Neural cell (in vitro differentiated cells): ENCODE measurements at regions not wholly inside any gene's neighbourhood (a gene's known extent, or its start where the extent isn't known, plus 50 kb on each side); places are given as distances from the start of the nearest gene placed in this dataset.
A peak's percentile ranks its signal among the peaks of the same experiment; 100 is the strongest.

ENCODE experiments used
- H2AFZ ChIP-seq: fragments of 200-600, 300-800 bp; sonication (generic), shearing (Covaris generic); 2 replicates; pipeline ENCODE4 v1.6.0; 2014; ENCODE audit warnings: low read depth, mild to moderate bottlenecking, antibody characterized with exemption, low read length, moderate library complexity
- H3F3A ChIP-seq: fragments of 200-600 bp; shearing (Covaris generic); 2 replicates; pipeline ENCODE4 v1.6.1; 2016; ENCODE audit warnings: mild to moderate bottlenecking, moderate library complexity, mixed read lengths, antibody characterized with exemption, low read length; ENCODE audit not compliant: insufficient read depth, poor library complexity, severe bottlenecking
- H3K27ac ChIP-seq: fragments of 200-600, 300-800 bp; sonication (generic), shearing (Covaris generic); 2 replicates; pipeline ENCODE4 v1.5.1; 2014; ENCODE audit warnings: mild to moderate bottlenecking, low read length, moderate library complexity
- H3K27me3 ChIP-seq: fragments of 300-800, 200-600 bp; sonication (generic), shearing (Covaris generic); 2 replicates; pipeline ENCODE4 v1.6.0; 2014; ENCODE audit warnings: mild to moderate bottlenecking, low read depth, low read length, moderate library complexity; ENCODE audit not compliant: insufficient read depth
- H3K36me3 ChIP-seq: fragments of 300-800, 200-600 bp; sonication (generic), shearing (Covaris generic); 2 replicates; pipeline ENCODE4 v1.5.1; 2014; ENCODE audit warnings: mild to moderate bottlenecking, antibody characterized with exemption, low read length, moderate library complexity; ENCODE audit not compliant: insufficient read depth
- H3K4me2 ChIP-seq: fragments of 300-800, 200-600 bp; sonication (generic), shearing (Covaris generic); 2 replicates; pipeline ENCODE4 v1.6.0; 2014; ENCODE audit warnings: mild to moderate bottlenecking, low read length
- H3K4me3 ChIP-seq: fragments of 300-800, 200-600 bp; sonication (generic), shearing (Covaris generic); 2 replicates; pipeline ENCODE4 v1.5.1; 2014; ENCODE audit warnings: mild to moderate bottlenecking, low read length, moderate library complexity
- H3K79me2 ChIP-seq: fragments of 200-600 bp; shearing (Covaris generic); replicated peaks from 2 replicates; pipeline ENCODE4 v1.6.0; 2014; ENCODE audit warnings: mild to moderate bottlenecking, low read length, moderate library complexity; ENCODE audit not compliant: insufficient read depth
- H3K9ac ChIP-seq: fragments of 300-800, 200-600 bp; sonication (generic), shearing (Covaris generic); 2 replicates; pipeline ENCODE4 v1.6.1; 2016; ENCODE audit warnings: mild to moderate bottlenecking, low read length, mixed read lengths
- H3K9me2 ChIP-seq: fragments of 200-600 bp; shearing (Covaris generic); 2 replicates; pipeline ENCODE4 v1.6.1; 2016; ENCODE audit warnings: mild to moderate bottlenecking, low read length, mixed read lengths; ENCODE audit not compliant: insufficient read depth
- H3K9me3 ChIP-seq: fragments of 200-600, 300-800 bp; sonication (generic), shearing (Covaris generic); 2 replicates; pipeline ENCODE4 v1.6.1; 2016; ENCODE audit warnings: mild to moderate bottlenecking, mixed run types, low read length, moderate library complexity, mixed read lengths
- H4K20me1 ChIP-seq: fragments of 200-600 bp; shearing (Covaris generic); 2 replicates; pipeline ENCODE4 v1.6.1; 2016; ENCODE audit warnings: mild to moderate bottlenecking, mixed run types; ENCODE audit not compliant: insufficient read depth
- CTCF ChIP-seq: fragments of 450-650 bp; IDR thresholded peaks from 2 replicates; pipeline ENCODE4 v1.5.1; 2014; ENCODE audit warnings: antibody characterized with exemption, mild to moderate bottlenecking, moderate library complexity; ENCODE audit not compliant: poor library complexity, severe bottlenecking
- EP300 ChIP-seq: fragments of 450-650 bp; conservative IDR thresholded peaks from 2 replicates; pipeline ENCODE4 v1.6.1; 2014; ENCODE audit warnings: antibody characterized with exemption, mild to moderate bottlenecking, moderate library complexity; ENCODE audit not compliant: poor library complexity, severe bottlenecking
- EZH2 ChIP-seq: fragments of 200-600, 300-800 bp; shearing (Covaris generic), sonication (generic); IDR thresholded peaks from 2 replicates; pipeline ENCODE4 v1.6.1; 2014; ENCODE audit warnings: antibody characterized with exemption, low read length, borderline replicate concordance, mild to moderate bottlenecking; ENCODE audit not compliant: insufficient read depth, poor library complexity, severe bottlenecking
- MXI1 ChIP-seq: fragments of 450-650 bp; conservative IDR thresholded peaks from 2 replicates; pipeline ENCODE4 v1.6.1; 2014; ENCODE audit warnings: antibody characterized with exemption, mild to moderate bottlenecking; ENCODE audit not compliant: poor library complexity, severe bottlenecking
- POLR2AphosphoS5 ChIP-seq: IDR thresholded peaks from 2 replicates; pipeline ENCODE4 v1.6.1; 2012
- RAD21 ChIP-seq: fragments of 450-650 bp; conservative IDR thresholded peaks from 2 replicates; pipeline ENCODE4 v1.6.1; 2014; ENCODE audit warnings: antibody characterized with exemption, mild to moderate bottlenecking, moderate library complexity
- REST ChIP-seq: IDR thresholded peaks from 2 replicates; pipeline ENCODE4 v1.6.1; 2012; ENCODE audit warnings: borderline replicate concordance
- SMC3 ChIP-seq: fragments of 450-650 bp; conservative IDR thresholded peaks from 2 replicates; pipeline ENCODE4 v1.6.1; 2014; ENCODE audit warnings: antibody characterized with exemption, mild to moderate bottlenecking, moderate library complexity; ENCODE audit not compliant: poor library complexity
- TAF1 ChIP-seq: IDR thresholded peaks from 2 replicates; pipeline ENCODE4 v1.6.1; 2012; ENCODE audit warnings: low read depth

GRCh38 chr10:28988980-28989379 is 299.9 kb upstream of the LYZL1 start:
- TF ChIP-seq RAD21 (no peak), TAF1 (no peak), REST (no peak), EZH2 (no peak), EP300 (no peak), CTCF (no peak), SMC3 (no peak), MXI1 (no peak), POLR2AphosphoS5 (no peak)
- H2AFZ ChIP-seq, result no peak overlapping the region
- H3K36me3 ChIP-seq, result no peaks in the 10 kb centered on the region
- H3K27ac ChIP-seq, result no peak overlapping the region
- H3K27me3 ChIP-seq, result no peaks in the 10 kb centered on the region
- no peak overlapping the region for H3K4me2 ChIP-seq
- H3K9me3 ChIP-seq, result no peaks in the 10 kb centered on the region
- no peaks in the 10 kb centered on the region for H4K20me1 ChIP-seq
- H3F3A ChIP-seq, result no peaks in the 10 kb centered on the region
- H3K4me3 ChIP-seq, result no peak overlapping the region
- no peaks in the 10 kb centered on the region for H3K79me2 ChIP-seq
- no peak overlapping the region for H3K9ac ChIP-seq
- no peaks in the 10 kb centered on the region for H3K9me2 ChIP-seq

GRCh38 chr10:28991333-28992270 is 297.3 kb upstream of the LYZL1 start:
- Histone ChIP-seq H3K4me2 (no peak overlapping the region), H3K9me3 (no peaks in the 10 kb centered on the region), H3K27me3 (no peaks in the 10 kb centered on the region), H3K36me3 (no peaks in the 10 kb centered on the region), H3K27ac (no peak overlapping the region), H3F3A (no peaks in the 10 kb centered on the region), H4K20me1 (no peaks in the 10 kb centered on the region), H2AFZ (no peak overlapping the region), H3K9me2 (no peaks in the 10 kb centered on the region), H3K9ac (no peak overlapping the region), H3K79me2 (no peaks in the 10 kb centered on the region), H3K4me3 (no peak overlapping the region)
- TF ChIP-seq SMC3, result peak; percentile 29
- no peak for TF ChIP-seq RAD21
- peak; percentile 20 for TF ChIP-seq CTCF
